ENCODE measurements at regions not wholly inside any gene's neighbourhood (a gene's known extent, or its start where the extent isn't known, plus 50 kb on each side); places are given as distances from the start of the nearest gene placed in this dataset.

DNA sequence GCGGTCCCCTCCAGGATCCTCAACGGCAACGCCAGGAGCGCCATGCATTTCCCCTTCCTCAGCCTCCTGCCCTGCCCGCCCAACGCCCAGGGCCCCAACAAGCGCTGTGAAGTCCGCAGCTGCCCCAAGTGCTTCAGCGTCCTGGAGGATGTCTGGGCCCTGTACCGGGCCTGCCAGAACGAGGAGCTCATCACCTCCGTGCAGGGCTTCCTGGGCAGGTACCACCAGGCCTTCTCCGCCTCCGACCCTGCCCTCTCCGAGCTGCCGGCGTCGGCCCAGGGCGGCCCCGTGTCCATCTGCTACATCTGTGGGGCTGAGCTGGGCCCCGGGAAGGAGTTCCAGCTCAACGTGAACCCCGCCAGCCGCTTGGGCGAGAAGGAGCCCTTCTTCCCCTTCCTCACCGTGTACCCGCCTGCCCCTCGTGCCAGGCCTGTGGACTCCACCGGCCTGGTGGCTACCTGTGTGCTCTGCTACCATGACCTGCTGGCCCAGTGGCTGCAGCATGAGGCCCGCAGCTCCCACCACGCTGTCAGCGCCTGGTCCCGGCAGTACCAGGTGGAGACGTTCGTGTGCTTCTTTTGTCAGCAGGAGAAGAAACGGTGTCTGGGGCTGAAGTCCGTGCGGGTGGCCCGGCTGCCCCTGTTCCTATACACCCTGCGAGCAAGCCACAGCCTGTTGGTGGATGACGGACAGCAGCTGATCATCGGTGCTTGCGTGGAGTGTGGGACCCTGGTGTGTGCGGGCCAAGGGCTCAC, 58.9 kb upstream of the CIBAR2 start:
- TF ChIP-seq CTCF (conservative IDR thresholded peaks at IDR 0.05) (no peak), ZFX (IDR thresholded peaks at IDR 0.05) (no peak)
- H3K27ac ChIP-seq, result no peak overlapping the region

DNA sequence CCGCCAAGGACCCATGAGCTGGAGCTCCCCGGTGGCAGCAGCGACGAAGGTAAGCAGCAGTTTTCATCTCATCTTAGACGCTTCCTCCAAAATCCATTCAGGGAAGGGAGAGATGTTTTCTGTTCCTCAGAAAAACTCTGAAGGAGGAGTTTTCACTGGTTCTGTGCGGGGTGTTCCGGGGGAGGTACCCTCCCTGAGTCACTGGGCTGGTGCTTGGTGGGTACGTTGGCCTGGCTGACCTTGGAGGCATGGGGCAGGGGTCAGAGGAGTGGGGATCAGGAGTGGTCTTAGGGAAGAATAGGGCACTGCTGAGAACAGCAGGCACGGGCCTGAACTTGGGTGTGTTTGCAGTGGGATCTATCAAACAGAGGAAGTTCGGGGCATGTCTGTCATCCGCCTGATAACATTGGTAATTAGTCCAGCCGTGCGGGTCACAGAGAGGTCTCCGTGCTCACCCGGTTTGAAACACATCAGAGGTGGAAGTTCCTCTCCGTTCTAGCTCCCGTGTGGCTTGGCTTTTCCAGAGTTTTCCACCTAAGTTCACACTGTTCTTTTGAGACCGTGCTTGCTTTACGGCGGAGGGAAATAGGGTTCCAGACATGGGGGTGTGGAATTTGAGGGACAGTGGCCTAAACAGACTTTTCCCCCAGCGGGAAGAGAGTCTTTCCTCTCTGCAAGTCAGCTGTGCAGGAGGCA, 59.6 kb upstream of the CIBAR2 start:
- no peak for TF ChIP-seq ZFX (IDR thresholded peaks at IDR 0.05)
- no peak for TF ChIP-seq CTCF (conservative IDR thresholded peaks at IDR 0.05)
- no peak overlapping the region for H3K27ac ChIP-seq

- TF ChIP-seq CTCF (conservative IDR thresholded peaks at IDR 0.05), result no peak; the same call in 1 of the 2 replicates
- TF ChIP-seq ZFX (IDR thresholded peaks at IDR 0.05), result no peak
- no peak overlapping the region for H3K27ac ChIP-seq
Observed at GRCh38 chr16:85172455-85173145, 60.3 kb upstream of the CIBAR2 start.

GRCh38 chr16:85173146-85173980, 61.1 kb upstream of the CIBAR2 start:
- peak overlapping the region; percentile 63 for H3K27ac ChIP-seq

GRCh38 chr16:85173981-85174751, 61.9 kb upstream of the CIBAR2 start:
- H3K27ac ChIP-seq, result peak overlapping the region; percentile 63
- TF ChIP-seq ZFX (IDR thresholded peaks at IDR 0.05) (no peak), CTCF (conservative IDR thresholded peaks at IDR 0.05) (no peak)

More at GRCh38 chr16:85173146-85173980, 61.1 kb upstream of the CIBAR2 start:
- no peak for TF ChIP-seq ZFX (IDR thresholded peaks at IDR 0.05)
- no peak for TF ChIP-seq CTCF (conservative IDR thresholded peaks at IDR 0.05)

- TF ChIP-seq CTCF (conservative IDR thresholded peaks at IDR 0.05), result no peak
- TF ChIP-seq ZFX (IDR thresholded peaks at IDR 0.05), result no peak
- H3K27ac ChIP-seq, result peak overlapping the region; percentile 63
Observed at GRCh38 chr16:85174871-85175723, 62.8 kb upstream of the CIBAR2 start.

Measured in C4-2B (cell line).